NCI-H1930 (cell line): ENCODE measurements at regions not wholly inside any gene's neighbourhood (a gene's known extent, or its start where the extent isn't known, plus 50 kb on each side); places are given as distances from the start of the nearest gene placed in this dataset.

Experiments
- DNase-seq, 2 experiments: peaks; one replicate each; lab custom pipeline; 2025; lab: John Stamatoyannopoulos, UW

- DNase-seq, result no peak
These were observed 1596.9 kb downstream of the PLA2G4A start for GRCh38 chr1:188425687-188426086.

GRCh38 chr1:188426561-188426960 is 1597.8 kb downstream of the PLA2G4A start:
- DNase-seq, result no peak

- DNase-seq, result no peak
These were observed 1598.9 kb downstream of the PLA2G4A start for GRCh38 chr1:188427642-188428041.

- DNase-seq, result no peak
These were observed 1600.6 kb downstream of the PLA2G4A start for GRCh38 chr1:188429386-188429785.

- DNase-seq, result no peak
These were observed 1603.7 kb downstream of the PLA2G4A start for GRCh38 chr1:188432427-188432826.

GRCh38 chr1:188433425-188433824 is 1604.7 kb downstream of the PLA2G4A start:
- DNase-seq, result no peak

- no peak for DNase-seq
These were observed 1615.8 kb downstream of the PLA2G4A start for GRCh38 chr1:188444526-188444925.

- no peak for DNase-seq
These were observed 1634.1 kb downstream of the PLA2G4A start for GRCh38 chr1:188462837-188463236.

GRCh38 chr1:188463919-188464318 is 1635.2 kb downstream of the PLA2G4A start:
- no peak for DNase-seq

- no peak for DNase-seq
These were observed 1637.8 kb downstream of the PLA2G4A start for GRCh38 chr1:188466539-188466938.

- DNase-seq, result no peak
These were observed 1647.9 kb downstream of the PLA2G4A start for GRCh38 chr1:188476606-188477005.

- no peak for DNase-seq
These were observed 1660.8 kb downstream of the PLA2G4A start for GRCh38 chr1:188489336-188490112.

- DNase-seq, result no peak
These were observed 1667.8 kb downstream of the PLA2G4A start for GRCh38 chr1:188496506-188496905.

- no peak for DNase-seq
These were observed 1668.3 kb downstream of the PLA2G4A start for GRCh38 chr1:188497020-188497419.

GRCh38 chr1:188499690-188500089 is 1670.9 kb downstream of the PLA2G4A start:
- DNase-seq, result no peak

GRCh38 chr1:188514917-188515316 is 1686.2 kb downstream of the PLA2G4A start:
- no peak for DNase-seq

- DNase-seq, result no peak
These were observed 1688.4 kb downstream of the PLA2G4A start for GRCh38 chr1:188517139-188517538.

GRCh38 chr1:188551176-188551575 is 1722.4 kb downstream of the PLA2G4A start:
- DNase-seq, result peak; percentile 52 to 70

GRCh38 chr1:188557053-188557452 is 1728.3 kb downstream of the PLA2G4A start:
- DNase-seq, result no peak

GRCh38 chr1:188582911-188583532 is 1754.3 kb downstream of the PLA2G4A start:
- DNase-seq, result no peak

- no peak for DNase-seq
These were observed 1755.4 kb downstream of the PLA2G4A start for GRCh38 chr1:188584119-188584518.

- DNase-seq, result no peak
These were observed 1761.9 kb downstream of the PLA2G4A start for GRCh38 chr1:188590641-188591040.

- DNase-seq, result no peak
These were observed 1765.9 kb downstream of the PLA2G4A start for GRCh38 chr1:188594542-188595235.
